ENCODE measurements at regions not wholly inside any gene's neighbourhood (a gene's known extent, or its start where the extent isn't known, plus 50 kb on each side); places are given as distances from the start of the nearest gene placed in this dataset.
A peak's percentile ranks its signal among the peaks of the same experiment; 100 is the strongest.

GRCh38 chr14:34348592-34348991, 113.4 kb downstream of the SPTSSA start:
- no peak for DNase-seq

GRCh38 chr14:34347683-34348082, 114.4 kb downstream of the SPTSSA start:
- DNase-seq = no peak

DNA sequence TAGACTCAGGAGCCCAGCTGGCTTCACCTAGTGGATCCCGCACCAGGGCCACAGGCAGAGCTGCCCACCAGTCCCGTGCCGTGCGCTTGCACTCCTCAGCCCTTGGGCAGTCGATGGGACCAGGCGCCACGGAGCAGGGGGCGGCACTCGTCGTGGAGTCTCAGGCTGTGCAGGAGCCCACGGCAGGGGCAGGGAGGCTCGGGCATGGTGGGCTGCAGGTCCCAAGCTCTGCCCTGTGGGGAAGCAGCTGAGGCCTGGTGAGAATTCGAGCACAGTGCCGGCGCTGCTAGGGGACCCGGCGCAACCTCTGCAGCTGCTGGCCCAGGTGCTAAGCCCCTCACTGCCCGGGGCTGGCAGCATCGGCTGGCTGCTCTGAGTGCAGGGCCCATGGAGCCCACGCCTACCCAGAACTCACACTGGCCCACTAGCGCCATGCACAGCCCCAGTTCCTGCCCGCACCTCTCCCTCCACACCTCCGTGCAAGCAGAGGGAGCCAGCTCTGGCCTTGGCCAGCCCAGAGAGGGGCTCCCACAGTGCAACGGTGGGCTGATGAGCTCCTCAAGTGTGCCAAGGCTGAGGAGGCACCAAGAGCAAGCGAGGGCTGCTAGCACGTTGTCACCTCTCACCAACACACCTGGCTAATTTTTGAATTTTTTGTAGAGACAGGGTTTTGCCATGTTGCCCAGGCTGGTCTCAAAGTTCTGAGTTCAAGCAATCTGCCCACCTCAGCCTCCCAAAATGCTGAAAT, 116.1 kb downstream of the SPTSSA start:
- no peak for DNase-seq

- no peak for DNase-seq
Observed at GRCh38 chr14:34344318-34344717, 117.7 kb downstream of the SPTSSA start.

- no peak for DNase-seq
Observed at GRCh38 chr14:34340025-34340625, 121.9 kb downstream of the SPTSSA start.

DNA sequence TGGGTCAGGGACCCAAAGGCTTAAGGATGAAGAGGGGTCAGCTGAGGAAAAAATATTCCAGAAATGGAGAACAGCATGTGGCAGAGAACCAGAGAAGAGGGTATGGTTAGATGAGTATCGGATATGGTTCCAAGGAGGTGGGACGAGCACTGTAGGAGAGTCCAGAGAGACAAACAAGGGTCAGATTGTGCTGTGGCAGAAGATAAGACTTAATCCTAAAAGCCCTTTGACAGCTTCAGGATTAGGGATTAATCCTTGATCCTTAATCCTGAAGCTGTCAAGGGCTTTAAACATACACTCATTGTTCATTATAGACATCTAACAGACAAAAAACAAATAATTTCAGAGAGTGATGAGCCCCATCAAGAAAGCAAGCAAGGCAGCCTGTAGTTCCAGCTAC, 124.0 kb downstream of the SPTSSA start:
- DNase-seq = no peak

- DNase-seq = no peak
Observed at GRCh38 chr14:34336501-34336900, 125.5 kb downstream of the SPTSSA start.

DNA sequence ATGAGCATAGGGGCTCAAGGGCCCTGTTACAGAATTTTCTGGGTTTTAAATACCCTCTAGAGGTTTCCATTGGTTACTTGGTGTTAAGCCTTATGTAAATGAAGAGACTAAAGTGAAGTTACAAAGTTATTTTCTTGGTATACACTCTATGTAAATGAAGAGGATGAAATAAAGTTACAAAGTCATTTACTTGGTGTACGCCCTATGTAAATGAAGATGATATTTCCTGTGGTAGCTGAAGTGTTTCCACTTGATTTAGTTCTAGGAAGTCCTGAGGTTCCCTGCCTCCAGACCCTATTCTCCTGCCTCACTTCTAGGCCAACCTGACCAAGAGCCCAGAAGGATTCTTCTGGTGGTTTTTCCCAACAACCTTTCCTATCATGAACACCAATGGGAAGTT, 126.1 kb downstream of the SPTSSA start:
- DNase-seq = no peak

- no peak for DNase-seq
Observed at GRCh38 chr14:34334329-34334728, 127.7 kb downstream of the SPTSSA start.

DNA sequence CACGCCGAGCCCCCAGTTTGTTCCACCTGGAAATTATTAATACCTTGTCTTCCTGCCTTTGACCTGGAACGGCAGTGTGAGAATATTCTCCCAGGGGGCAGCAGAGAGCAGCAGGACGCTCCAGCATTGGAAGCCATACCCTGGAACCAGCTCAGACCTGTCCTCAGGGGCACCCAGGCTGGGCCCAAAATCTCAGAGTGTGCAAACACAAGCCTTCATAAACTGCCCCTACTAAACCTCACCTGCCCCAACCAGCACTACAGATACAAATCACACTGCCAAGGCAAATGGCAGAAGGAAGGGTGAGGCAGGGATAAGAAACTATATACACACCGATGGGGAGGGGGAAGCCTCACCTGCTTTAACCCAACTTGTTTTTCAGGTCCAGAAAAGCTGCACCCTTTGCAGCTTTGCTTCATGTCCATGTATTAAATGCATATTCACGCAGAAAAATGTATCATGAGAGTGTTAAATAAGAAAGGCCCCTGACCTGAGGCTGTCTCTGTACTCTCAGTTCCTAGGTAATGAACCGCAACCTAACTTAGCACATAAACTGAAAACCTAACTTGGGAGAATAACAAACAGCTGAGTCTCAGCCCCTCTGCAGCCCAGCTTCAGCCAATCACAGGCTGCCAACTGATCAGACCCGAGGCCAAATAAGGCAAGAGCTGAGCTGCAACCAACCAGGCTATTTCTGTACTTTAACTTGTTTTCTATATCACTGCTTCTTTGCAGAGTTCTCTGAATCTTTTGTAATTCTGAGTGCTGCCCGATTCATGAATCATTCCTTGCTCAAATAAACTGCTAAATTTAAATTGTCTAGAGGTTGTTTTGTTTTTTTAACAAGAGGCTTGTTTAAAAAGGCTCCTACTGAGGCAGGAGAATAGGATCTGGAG, 130.1 kb downstream of the SPTSSA start:
- DNase-seq = peak; percentile 48 to 49

DNA sequence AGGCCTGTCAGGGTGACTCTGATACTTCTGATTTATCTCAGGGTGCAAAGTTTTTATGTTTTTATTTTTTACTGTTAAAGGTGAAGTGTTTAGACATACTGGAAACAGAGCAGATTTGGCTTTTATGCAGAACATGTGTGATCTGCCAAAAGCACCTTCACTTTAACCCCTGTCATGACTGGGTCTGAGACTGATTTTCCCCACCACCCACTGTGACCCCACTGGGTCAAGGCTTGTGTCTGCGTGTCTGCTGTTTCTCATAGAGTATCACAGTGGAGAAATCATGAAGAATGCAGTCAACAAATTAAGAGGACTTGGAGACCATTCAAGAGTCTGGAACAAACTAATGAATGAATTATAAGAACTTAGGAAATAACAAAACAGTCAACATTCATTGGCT, 131.2 kb downstream of the SPTSSA start:
- no peak for DNase-seq

- no peak for DNase-seq
Observed at GRCh38 chr14:34329301-34329700, 132.7 kb downstream of the SPTSSA start.

DNA sequence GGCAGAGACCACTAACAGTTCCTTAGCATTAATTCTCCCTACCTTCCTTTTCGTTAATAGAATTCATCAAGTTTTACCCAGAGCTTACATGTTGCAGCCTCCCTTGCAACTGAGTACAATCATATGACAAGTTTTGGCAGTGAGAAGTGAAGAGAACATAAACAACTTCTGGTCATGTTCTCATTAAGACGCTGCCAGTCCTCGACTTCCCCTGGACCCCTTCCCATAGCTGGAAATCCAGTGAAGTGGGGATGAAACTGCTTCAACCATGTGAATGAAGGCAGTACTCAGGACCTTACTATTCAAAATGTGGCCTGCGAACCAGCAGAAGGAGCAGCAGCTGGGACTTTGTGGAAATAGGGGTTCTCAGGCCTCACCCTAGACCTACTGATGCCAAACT, 133.9 kb downstream of the SPTSSA start:
- DNase-seq = no peak

- no peak for DNase-seq
Observed at GRCh38 chr14:34325493-34325892, 136.5 kb downstream of the SPTSSA start.

- DNase-seq = no peak
Observed at GRCh38 chr14:34324363-34324795, 137.7 kb downstream of the SPTSSA start.

DNA sequence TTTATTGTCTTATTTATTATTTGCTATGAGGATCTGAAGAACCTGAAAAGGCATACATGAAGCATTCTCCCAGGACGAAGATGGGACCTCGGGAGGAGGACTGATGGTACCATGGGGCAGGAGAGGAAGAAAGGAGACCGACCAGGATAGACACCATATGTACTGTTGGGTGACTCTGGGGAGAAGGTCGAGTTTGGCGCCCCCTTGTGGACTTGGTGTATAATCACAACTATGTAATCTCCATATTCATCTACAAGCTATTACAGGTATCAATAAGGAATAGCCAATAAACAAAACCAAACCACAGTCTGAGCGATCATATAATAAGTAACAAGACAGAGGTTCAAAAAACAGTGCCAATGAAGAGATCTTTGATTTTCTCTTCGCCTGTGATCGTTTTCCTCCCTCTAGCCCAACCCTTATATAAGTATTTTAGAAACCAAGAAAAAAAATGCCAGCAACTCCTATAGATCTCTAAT, 139.1 kb downstream of the SPTSSA start:
- peak; percentile 62 to 64 for DNase-seq

GRCh38 chr14:34319140-34319539, 142.9 kb downstream of the SPTSSA start:
- DNase-seq = no peak

- no peak for DNase-seq
Observed at GRCh38 chr14:34318014-34318413, 144.0 kb downstream of the SPTSSA start.

GRCh38 chr14:34310724-34311123, 151.3 kb downstream of the SPTSSA start:
- DNase-seq = no peak

GRCh38 chr14:34303811-34304210, 158.2 kb downstream of the SPTSSA start:
- DNase-seq = no peak

DNA sequence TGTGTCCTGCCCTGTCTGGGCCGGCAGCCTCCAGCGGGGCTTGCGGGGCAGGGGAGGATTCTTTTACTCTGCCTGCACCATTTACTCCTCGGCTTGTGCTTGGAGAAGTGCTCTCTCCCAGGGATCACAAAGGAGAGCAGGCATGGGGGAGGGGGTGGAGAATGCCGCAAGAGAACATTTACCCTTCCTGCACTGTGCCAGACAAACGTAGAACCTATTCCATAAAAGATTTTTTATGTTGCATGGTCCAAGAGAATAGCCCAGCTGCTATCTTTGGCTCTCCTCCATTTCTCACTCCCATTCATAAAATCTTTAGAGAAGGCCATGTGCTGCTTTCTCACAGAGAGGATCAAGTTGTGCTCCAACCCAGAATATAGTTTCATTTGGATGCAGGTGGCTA, 159.4 kb downstream of the SPTSSA start:
- no peak for DNase-seq

GRCh38 chr14:34300882-34301734, 160.9 kb downstream of the SPTSSA start:
- DNase-seq = no peak

DNA sequence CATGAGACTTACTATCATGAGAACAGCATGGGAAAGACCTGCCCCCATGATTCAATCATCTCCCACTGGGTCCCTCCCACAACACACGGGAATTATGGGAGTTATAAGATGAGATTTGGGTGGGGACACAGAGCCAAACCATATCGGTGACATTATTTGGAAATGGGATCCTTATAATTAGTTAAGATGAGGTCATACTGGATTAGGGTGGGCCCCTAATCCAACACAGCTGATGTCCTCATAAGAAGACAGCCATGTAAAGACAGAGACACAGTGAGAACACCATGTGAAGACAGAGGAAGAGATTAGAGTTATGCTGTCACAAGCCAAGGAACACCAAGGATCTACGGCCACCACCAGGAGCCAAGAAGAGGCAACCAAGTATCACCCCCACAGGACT, 161.7 kb downstream of the SPTSSA start:
- no peak for DNase-seq

Data from activated CD4-positive, alpha-beta T cell treated with anti-CD3 and anti-CD28 coated beads, Interleukin-2, amount 50 U/mL, for 4 hours (primary cell).